ENCODE measurements at regions not wholly inside any gene's neighbourhood (a gene's known extent, or its start where the extent isn't known, plus 50 kb on each side); places are given as distances from the start of the nearest gene placed in this dataset.
"Not testable (repeated sequence)": the region's sequence is repeated elsewhere in the genome, so short reads cannot be mapped to it uniquely, and the experiment has no call there.

- not testable (repeated sequence) for DNase-seq
Measured at GRCh38 chr10:42533866-42534265, 104.5 kb downstream of the ZNF33B start.

GRCh38 chr10:42532996-42533395 is 105.4 kb downstream of the ZNF33B start:
- DNase-seq: no peak

GRCh38 chr10:42523098-42523497 is 115.3 kb downstream of the ZNF33B start:
- DNase-seq: no peak

GRCh38 chr10:42519761-42520460 is 118.5 kb downstream of the ZNF33B start:
- DNase-seq: no peak

GRCh38 chr10:42519079-42519478 is 119.3 kb downstream of the ZNF33B start:
- DNase-seq: no peak

GRCh38 chr10:42513921-42514320 is 124.4 kb downstream of the ZNF33B start:
- no peak for DNase-seq

- DNase-seq: no peak
Measured at GRCh38 chr10:42491801-42492200, 146.6 kb downstream of the ZNF33B start.

GRCh38 chr10:42491001-42491592 is 147.3 kb downstream of the ZNF33B start:
- no peak for DNase-seq

GRCh38 chr10:42490368-42490767 is 148.0 kb downstream of the ZNF33B start:
- no peak for DNase-seq

GRCh38 chr10:42488416-42488815 is 150.0 kb downstream of the ZNF33B start:
- DNase-seq: no peak

- DNase-seq: no peak
Measured at GRCh38 chr10:42482411-42482810, 156.0 kb downstream of the ZNF33B start.

GRCh38 chr10:42479057-42479456 is 159.3 kb downstream of the ZNF33B start:
- DNase-seq: no peak

- no peak for DNase-seq
Measured at GRCh38 chr10:42477170-42477569, 161.2 kb downstream of the ZNF33B start.

GRCh38 chr10:42476101-42476500 is 162.3 kb downstream of the ZNF33B start:
- no peak for DNase-seq

- DNase-seq: no peak
Measured at GRCh38 chr10:42475168-42476098, 162.9 kb downstream of the ZNF33B start.

GRCh38 chr10:42454313-42454712 is 184.1 kb downstream of the ZNF33B start:
- DNase-seq: no peak

- DNase-seq: no peak
Measured at GRCh38 chr10:42431095-42431494, 207.3 kb downstream of the ZNF33B start.

- DNase-seq: no peak
Measured at GRCh38 chr10:42428534-42428933, 209.8 kb downstream of the ZNF33B start.

GRCh38 chr10:42422911-42423310 is 215.5 kb downstream of the ZNF33B start:
- DNase-seq: no peak

- no peak for DNase-seq
Measured at GRCh38 chr10:42421812-42422211, 216.6 kb downstream of the ZNF33B start.

GRCh38 chr10:42419789-42420188 is 218.6 kb downstream of the ZNF33B start:
- DNase-seq: no peak

- DNase-seq: no peak
Measured at GRCh38 chr10:42380926-42381547, 257.3 kb downstream of the ZNF33B start.

- peak in 1 of 6 experiments; percentile 11 for DNase-seq
Measured at GRCh38 chr10:42367532-42368230, 270.7 kb downstream of the ZNF33B start.
